ENCODE measurements at regions not wholly inside any gene's neighbourhood (a gene's known extent, or its start where the extent isn't known, plus 50 kb on each side); places are given as distances from the start of the nearest gene placed in this dataset.
"Not testable (repeated sequence)": the region's sequence is repeated elsewhere in the genome, so short reads cannot be mapped to it uniquely, and the experiment has no call there.

GRCh38 chr6:3916749-3917148, 67.6 kb downstream of the FAM50B start:
- TF ChIP-seq EZH2 (IDR thresholded peaks at IDR 0.05; ENCODE audit: borderline replicate concordance, insufficient read depth, low read depth, low read length, poor library complexity, severe bottlenecking): not testable (repeated sequence)
- TF ChIP-seq, protein P1, sequence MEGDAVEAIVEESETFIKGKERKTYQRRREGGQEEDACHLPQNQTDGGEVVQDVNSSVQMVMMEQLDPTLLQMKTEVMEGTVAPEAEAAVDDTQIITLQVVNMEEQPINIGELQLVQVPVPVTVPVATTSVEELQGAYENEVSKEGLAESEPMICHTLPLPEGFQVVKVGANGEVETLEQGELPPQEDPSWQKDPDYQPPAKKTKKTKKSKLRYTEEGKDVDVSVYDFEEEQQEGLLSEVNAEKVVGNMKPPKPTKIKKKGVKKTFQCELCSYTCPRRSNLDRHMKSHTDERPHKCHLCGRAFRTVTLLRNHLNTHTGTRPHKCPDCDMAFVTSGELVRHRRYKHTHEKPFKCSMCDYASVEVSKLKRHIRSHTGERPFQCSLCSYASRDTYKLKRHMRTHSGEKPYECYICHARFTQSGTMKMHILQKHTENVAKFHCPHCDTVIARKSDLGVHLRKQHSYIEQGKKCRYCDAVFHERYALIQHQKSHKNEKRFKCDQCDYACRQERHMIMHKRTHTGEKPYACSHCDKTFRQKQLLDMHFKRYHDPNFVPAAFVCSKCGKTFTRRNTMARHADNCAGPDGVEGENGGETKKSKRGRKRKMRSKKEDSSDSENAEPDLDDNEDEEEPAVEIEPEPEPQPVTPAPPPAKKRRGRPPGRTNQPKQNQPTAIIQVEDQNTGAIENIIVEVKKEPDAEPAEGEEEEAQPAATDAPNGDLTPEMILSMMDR (IDR thresholded peaks at IDR 0.05): not testable (repeated sequence)

All from B cell (primary cell).